Eye (tissue), 1 donor: ENCODE measurements at regions not wholly inside any gene's neighbourhood (a gene's known extent, or its start where the extent isn't known, plus 50 kb on each side); places are given as distances from the start of the nearest gene placed in this dataset.
A peak's percentile ranks its signal among the peaks of the same experiment; 100 is the strongest.

ENCODE experiments used
- DNase-seq: peaks from one replicate; pipeline ENCODE4 v3.0.0-alpha.2; 2015

DNA sequence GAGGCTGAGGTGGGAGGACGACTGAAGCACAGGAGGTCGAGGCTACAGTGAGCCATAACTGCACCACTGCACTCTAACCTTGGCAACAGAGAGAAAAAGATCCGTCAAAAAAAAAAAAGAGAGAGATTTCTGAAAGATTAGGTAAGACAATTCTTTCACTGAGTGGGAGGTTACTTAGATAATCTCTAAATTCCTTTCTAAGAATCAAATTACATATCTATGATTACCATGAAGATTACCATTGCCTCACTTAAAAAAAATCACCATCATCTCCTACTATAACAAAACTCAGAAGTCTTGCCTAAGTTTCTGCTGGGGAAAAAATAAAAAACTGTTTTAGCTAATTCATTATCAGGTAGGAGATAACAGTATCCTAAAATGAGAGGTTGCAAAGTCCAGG lies 366.7 kb downstream of the DUSP6 start:
- no peak for DNase-seq

DNA sequence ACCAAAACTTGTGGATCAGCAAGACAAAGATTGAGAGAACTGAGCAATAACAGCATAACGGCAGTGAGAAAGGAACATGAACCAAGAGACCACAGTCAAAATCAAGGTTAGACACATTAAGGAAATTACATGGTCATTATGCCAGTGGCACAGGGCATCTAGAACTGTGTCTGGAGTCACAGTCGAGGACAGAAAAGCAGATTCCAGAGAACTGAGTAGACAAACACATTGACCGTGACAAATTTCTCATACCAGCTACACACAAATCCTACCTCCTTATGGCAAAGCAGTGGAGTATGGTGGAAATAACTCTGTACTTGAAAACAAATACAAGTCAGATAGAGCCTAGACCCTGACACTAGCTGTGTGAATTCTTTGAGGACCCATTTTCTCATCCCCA lies 367.3 kb downstream of the DUSP6 start:
- DNase-seq: no peak

DNA sequence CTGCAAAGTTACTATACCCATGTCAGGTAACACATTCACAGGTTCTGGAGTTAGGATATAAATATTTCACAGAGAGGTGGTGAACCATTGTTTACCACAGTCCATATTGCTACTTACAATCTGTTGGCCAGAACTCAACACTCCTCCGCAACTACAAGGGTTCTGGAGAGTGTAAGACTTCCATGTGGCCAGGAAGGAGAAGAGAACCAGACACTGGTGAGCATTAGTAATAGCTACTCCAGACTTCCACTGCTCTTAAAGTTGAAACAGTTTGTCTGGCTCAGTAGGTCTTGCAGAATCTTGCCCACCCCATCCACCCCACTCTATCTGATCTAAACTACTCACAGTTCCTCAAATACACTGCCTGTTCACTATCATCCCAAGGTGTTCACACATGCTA lies 369.6 kb downstream of the DUSP6 start:
- DNase-seq: no peak

DNA sequence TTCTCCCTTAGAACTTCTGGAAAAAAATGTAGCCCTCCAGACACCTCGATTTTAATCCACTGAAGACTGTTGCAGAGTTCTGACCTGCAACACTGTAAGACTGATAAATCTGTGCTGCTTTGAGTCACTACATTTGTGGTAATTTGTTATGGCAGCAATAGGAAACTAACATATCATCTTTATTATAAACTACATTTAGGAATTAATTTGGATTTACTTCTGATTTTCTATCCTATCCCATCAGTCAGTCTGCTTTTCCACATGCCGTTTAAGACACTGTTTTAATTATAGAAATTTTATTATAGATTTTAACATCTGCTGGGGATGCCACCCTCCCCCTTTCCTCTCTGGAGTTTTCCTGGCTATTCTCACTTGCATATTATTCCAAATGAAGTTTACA lies 375.2 kb downstream of the DUSP6 start:
- no peak for DNase-seq

DNA sequence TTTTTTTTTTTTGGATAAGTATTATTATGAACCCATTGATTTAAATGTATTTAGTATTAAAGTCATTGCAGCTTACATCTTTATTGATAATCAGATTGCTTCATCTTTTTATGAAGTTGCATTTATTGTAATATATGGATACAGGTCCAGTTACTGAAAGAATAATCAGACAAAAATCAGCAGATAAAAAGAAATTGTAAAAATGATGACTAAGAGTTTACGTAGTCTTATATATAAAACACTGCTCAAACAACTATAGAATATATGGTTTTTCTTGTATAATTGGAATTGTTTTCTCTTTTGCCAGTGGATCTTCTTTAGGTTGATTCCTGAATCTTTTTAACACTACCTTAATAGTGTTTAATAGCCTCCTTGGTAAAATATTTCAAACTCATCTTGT lies 378.3 kb downstream of the DUSP6 start:
- DNase-seq: no peak

DNA sequence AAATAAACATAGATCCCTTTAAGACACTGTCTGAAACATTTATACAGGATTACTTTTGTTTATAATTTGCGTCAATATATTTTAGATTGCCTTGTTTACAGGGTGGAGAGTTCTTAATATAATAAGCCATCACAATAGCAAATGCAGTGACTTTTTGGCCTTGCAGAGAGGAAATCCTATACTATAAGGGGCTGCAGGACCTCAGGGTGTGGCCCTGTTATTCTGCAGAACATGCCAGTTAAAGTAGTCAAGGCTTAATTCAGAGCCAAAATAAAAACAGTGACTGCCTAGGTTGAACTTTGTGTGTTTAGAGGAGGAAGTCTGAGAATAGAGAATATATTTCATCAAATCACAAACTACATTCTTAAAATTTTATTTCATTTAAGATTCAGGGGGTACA lies 381.6 kb downstream of the DUSP6 start:
- DNase-seq: no peak

DNA sequence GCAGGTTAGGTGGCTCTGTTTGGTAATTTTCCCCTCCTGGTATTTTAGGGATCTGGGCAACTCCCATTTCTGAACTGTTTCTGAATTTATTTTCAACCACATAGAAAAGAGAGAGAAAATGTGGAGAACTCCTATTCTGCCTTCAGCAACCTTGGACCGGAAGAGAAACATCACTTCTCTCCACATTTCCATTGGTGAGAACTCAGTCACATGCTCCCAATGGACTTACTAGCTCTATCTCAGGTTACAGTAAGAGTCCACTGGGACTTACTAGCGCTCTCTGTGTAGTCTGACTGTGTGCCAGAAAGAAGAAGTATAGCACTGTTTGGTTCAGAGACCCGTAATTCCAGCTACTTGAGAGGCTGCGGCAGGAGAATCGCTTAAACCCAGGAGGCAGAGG lies 383.2 kb downstream of the DUSP6 start:
- no peak for DNase-seq

DNA sequence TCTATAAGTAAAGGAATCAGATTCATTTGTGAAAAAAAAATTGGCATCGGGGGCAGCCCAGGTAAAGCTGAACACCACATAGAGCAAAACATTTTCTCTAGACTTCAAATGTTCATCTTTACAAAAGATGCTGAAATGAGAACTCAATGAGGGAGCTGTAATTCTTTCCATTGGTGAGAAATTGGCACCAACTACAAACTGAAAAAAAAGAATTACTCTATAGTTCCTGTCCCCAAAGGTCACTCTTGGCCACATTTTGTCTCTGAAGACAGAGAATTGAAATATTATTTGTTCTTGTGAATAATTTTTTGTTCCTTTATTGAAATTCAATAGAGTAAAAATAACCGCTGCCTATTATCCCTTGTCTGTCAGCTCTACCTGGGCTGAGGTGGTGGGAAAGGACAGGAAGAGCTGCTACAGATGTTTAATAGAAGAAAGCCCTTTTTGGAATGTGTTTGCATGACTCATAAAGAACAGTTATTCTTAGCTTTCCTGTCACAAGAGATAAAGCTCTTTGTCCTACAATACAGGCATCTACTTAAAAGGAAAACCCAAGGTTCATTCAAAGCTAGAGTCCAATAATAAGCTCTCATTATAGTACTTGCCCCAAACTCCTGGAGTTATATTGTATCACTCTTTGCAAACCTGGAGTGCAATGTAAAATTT lies 380.1 kb upstream of the KITLG start:
- no peak for DNase-seq

DNA sequence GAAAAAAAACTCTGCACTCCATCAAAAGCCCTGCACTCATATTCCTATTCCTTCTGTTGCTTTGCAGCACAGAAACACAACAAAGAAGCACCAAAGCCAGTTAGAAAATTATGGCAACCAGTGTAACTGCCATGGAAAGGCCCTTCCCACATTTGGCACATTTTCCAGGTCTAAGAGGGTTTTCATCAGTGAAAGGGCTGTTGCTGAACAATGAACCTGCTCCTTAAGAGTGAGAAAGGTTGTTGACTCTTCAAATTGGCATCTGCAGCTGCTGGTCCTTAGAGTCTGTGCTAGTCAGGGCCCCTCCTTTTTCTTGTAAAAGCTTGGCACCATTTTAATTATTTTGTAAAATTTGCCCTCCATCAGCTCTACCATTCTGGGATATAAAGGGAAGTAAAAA lies 378.7 kb upstream of the KITLG start:
- no peak for DNase-seq

DNA sequence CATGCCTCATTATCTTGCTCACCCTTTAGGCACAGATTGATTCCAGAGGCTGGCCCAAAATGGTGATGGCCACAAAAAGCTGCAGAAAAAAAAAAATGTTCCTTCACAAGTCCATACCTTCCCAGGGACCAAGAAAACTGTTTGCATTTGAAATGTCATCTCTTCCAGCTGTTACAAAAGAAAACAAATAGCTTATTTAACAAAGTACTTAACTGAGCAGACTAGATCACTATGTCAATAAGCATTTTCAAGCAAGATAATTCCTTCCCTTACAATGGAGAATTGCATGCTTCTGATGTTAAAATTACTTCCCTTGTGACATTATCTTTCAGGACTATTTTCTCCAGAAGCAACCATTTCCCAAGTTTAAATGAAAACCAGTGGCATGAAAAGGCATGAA lies 377.9 kb upstream of the KITLG start:
- DNase-seq: no peak

DNA sequence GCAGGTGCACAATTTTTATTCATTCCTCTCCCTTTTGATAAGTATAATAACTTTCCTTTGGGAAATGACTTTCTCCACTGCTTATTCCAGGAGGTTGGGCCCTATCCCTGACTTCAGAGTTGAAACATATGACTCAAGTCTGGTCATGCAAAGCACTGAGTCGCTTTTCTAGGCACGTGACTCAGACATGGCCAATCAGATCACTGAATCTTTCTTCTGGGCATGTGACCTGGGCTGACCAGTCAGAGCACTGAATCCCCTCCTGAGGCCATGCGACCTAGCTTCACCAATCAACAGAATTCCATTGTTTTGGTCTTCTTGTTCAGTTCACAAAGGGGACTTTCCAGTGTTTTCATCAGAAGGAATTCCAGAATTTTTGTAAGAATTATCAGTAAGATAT lies 377.1 kb upstream of the KITLG start:
- DNase-seq: no peak

DNA sequence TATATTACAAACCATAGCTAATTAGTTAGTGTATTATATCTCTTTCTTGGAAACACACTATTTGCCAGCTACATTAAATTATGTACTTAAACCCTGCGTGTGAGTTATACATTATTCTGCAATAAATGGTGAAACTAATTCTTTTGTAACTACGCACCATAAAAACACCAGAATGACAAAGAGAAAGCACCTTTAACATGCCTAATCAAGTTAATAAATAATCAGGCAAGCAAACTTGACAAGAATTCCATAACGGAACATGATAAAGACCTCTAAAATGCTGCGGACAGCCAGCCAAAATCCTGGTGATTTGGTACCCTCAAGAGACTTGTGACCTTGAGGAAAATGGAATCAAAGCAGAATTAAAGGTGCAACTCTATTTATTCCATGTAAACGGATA lies 375.3 kb upstream of the KITLG start:
- no peak for DNase-seq

DNA sequence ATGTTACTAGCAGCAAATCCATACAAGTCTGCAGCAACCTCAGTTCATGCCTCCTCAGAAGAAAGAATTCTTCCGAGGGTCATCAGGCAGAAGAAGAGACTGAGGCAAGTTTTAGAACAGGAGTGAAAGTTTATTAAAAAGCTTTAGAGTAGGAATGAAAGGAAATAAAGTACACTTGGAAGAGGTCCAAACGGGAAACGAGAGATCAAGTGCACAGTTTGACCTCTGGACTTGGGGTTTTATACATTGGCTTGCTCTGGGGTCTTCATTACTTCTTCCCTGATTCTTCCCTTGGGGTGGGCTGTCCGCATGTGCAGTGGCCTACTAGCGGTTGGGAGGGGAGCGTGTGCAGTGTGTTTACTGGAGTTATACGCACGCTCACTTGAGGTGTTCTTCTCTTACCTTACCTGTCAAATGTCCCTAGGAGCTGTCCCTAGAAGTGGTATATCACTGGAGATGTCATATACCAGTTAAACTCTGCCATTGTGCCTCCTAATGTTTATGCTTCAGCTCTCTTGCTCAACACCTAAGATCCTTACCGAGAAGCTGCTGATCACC lies 372.8 kb upstream of the KITLG start:
- DNase-seq: no peak

DNA sequence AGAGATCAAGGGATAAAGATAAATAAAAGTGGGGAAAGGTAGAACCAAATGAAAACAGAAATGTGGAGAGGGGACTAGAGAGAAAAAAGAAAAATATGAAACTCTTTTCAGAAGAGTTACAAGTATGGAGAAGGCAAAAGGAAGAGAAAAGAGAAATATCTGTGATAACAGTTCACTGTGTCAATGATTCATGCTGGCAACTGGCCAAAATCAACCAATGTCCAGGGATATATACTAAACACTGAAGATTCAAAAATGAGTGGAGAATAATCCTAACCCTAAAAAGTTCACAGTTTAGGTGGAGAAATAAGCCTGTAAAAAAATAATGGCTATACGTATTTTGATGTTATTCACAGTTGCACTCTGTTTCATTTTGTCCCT lies 372.3 kb upstream of the KITLG start:
- DNase-seq: no peak

DNA sequence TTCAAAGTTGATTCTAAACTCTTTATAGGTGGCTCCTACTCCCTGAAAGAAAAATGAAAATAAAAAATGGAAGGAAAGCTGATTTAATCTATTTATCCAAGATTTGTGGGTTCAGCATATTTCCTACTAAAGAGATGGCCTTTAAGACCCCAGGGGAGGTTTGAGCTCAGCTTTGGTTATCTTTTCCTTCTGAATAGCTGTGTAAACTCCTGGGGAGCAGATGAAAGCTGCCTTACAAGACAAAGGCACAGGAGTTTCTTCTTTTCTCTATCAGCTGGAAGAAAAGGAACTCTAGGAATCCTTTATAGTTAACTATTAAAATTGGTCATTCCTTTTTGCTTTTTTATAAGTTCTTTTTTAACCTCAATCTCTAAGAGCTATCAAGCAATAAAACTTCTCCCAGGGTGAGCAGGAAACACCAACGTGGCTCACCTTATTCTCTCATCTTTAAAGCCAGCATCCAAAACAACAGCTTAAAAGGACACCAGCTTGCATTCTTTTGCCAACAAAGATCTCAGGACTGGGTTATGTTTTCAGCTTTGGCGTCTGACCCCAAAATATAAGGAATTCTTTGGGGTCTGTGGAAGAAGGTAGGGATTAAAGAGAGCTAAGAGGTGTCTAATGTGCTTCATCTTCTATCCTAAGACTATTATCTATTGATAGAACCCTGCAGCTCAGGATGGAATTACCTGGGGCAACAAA lies 371.7 kb upstream of the KITLG start:
- DNase-seq: no peak

DNA sequence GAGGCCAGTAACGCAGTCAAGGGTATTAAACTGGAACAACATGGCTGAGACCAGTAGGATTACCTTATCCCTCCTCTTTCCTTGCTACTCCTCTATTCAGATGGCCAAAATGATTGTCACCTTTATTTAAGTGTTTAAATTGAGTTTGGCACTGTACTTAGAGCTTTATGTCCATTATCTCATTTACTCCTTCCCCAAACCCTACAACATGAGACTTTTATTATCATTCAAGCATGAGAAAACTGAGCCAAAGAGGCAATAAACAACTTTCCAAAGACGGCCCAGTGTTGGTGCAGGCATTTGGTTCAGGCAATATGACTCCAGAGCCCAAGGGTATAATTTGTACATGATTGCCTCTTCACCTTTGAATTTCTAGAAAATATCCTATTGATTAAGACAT lies 370.9 kb upstream of the KITLG start:
- DNase-seq: no peak

DNA sequence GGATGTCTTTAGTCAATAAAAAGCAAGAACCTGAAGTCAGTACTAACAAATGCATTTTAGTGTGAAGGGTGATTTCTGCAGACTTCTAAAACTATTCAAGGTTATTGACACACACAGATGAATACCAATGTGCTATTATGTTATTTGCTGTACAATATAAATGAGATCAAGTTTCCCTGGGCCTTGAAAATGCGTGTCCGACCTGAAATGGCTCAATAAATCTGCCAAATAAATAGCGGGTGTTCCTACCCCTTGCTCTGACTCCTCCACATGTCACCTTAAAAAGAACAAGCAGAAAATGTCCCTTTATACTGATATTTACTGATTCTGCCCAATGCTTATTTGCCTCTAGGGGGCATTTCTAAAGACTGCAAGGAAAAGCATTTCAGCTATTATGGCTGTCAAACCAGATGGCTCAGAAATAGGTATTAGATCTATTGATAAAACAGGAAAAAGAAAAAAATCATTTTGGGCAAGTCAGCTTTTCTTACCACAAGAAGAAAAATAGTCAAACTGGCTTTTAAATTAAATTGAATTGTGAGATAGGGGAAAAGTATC lies 367.3 kb upstream of the KITLG start:
- DNase-seq: no peak

DNA sequence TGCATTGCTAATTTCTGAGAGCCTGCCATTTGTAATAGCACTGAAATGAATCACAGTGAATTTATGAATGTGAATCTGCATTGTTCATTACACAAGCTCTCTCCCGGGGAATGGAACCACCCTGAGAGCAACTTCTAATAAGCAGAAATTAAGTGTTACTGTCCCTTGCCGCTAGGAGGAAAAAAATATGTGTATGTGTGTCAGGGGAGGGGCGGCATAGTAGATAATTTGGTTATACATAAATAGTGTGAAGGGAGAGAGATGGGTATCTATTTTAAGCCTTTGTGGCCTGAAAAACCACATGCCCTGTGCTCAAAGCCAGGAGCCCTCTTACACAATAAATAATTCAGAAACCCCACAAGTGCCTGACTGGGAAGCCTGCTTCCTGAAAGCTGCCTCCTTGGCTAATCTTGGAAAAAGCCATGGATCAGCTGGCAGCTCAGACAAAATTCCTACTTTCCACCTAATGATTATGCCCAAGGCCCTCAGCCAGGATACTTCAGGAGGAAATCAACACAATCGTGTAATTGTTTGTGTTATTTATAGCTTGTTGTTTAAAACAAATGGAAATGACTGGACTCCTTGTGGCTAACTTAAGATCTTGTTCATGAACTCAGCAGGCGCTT lies 366.2 kb upstream of the KITLG start:
- DNase-seq: peak; percentile 37

DNA sequence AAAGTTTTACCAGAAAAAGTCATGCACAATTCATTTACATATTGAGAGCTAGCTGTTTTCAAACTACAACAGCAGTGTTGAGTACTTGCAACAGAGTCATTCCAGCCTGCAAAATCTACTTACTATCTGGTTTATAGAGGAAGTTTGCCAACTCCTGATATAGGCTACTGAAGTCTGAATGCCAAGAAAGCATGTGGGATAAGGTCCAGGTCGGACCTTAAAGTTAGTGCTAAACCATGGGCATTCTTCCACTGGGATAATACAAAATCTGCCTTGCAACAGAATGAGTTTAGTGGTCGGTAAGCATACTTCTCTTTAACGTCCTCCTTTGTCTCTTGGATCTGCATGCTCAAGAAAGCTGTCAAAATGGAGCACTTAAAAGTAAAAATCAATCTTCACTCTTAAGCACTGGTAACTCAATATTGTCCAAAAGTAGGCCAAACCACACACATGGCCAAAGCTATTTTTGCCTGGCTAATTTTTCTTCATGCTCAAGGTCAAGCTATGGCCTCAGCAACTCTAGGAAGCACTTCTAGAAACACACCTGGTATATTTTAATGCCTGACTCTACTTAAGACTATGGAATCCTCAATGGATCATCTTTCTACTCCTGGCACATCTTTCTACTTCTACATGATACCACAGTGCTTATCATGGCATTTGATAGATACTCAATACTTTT lies 364.9 kb upstream of the KITLG start:
- no peak for DNase-seq

DNA sequence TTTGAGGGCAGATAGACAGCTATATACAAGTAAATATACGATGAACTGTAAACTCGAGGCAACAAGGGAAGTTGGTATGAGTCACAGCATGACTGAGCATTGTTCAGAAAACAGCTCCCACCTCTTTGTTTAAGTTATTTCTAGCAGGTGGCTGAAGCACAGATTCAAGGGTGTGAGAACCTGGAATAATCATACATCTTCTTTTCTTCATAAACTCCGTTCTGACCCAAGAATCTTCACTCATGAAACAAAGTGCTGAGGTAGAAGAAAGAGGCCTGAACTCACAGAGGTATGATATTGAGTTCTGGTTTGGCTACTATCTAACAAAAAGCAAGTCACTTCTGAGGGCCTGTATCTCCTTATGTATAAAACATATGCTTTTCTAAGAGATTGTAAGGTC lies 364.1 kb upstream of the KITLG start:
- no peak for DNase-seq

DNA sequence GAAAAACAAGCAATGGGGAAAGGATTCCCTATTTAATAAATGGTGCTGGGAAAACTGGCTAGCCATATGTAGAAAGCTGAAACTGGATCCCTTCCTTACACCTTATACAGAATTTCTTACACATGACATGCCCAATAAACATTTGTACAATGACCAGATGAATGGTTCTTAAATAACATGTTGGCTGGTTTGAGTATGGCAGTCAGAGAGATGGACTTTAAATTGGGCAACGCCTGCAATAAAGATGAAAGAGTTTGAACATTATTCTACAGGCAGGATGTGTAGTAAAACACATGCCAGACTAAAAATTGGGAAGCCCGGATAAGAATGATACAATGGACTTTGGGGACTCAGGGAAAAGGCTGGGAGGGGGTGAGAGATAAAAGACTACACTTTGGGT lies 360.6 kb upstream of the KITLG start:
- DNase-seq: no peak

DNA sequence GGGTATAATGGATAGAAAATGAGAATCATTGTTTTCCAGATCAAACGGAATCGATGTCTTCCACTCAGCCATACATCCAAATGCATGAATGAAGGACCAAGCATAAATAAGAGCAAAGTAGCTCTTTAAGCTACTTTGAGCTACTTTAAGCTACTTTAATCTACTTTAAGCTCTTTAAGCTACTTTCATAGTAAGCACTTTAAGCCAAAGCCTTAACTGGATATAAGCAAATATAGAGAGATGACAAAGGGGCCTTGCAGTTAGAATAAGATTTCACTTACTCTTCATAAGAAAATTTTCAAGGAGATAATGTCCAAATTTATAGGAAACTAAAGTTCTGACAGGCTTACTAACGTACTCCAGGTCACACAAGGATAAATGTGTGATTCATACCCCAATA lies 355.6 kb upstream of the KITLG start:
- DNase-seq: no peak

DNA sequence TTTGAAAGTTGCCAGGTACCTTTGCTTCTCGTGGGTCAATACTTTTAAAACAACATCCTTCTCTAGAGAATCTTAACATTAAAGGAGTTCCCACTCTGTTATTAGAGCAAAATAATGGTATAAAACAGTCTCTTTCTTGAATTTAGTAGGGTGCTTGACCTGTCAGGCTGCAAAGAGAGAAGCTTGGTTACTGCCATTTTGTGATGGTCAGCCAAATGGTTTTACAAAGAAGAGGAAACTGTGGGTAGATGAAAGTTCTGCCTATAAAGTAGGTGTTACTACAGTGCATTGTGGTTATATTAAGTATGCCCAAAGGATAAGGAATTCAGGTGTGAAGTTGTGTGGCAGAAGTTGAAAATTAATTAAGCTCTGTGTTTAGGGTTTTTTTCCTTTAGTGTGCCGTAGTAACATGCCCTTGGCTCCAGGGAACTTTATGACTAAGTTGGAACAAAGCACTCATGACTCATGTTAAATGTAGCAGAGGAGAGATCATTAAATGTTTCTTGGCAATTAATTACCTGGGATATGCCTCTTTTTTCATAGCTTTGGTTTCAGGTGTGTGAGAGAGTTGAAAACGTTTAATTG lies 354.0 kb upstream of the KITLG start:
- DNase-seq: no peak
